A549 (cell line): ENCODE measurements at regions not wholly inside any gene's neighbourhood (a gene's known extent, or its start where the extent isn't known, plus 50 kb on each side); places are given as distances from the start of the nearest gene placed in this dataset.

Experiments
- ATAC-seq, 2 experiments: fragments of 200-7000 bp in 1 of 2; fragments of >200 bp in 1 of 2; cut with Nextera tagmentation in 1 of 2; cut with Tn5 transposase in 1 of 2; 3 replicates each; pipeline versions ENCODE4 v1.8.0 to v1.9.1; 2018 to 2020; ENCODE audit warnings: mild to moderate bottlenecking in 1 of 2, moderate library complexity in 1 of 2
- CTCF ChIA-PET: fragments of 300-600 bp; sonication (Branson Sonifier 250); formaldehyde crosslinking; extraction: SDS; loops from one replicate; lab custom pipeline; 2021; ENCODE audit warnings: antibody characterized with exemption, inconsistent platforms; lab: Yijun Ruan, JAX
- POLR2A ChIA-PET: fragments of 350-600 bp; formaldehyde crosslinking; extraction: SDS; loops from one replicate; lab custom pipeline; 2021; ENCODE audit warnings: antibody characterized with exemption, inconsistent platforms; lab: Yijun Ruan, JAX
- DNase-seq, 2 experiments: peaks; one replicate each; pipeline versions ENCODE4 v3.0.0 to v3.0.0-alpha.2; 2011 to 2016; ENCODE audit warnings: low read depth in 1 of 2, low spot score in 1 of 2
- FAIRE-seq: peaks from 2 replicates; lab custom pipeline; 2011; peaks lifted over from hg19 to GRCh38; lab: Jason Lieb, UNC
- H3K27ac ChIP-seq, 2 experiments: fragments of >200 bp; sonication (Bioruptor Twin); formaldehyde crosslinking; 3 replicates each; pipeline ENCODE4 v1.5.1; 2016 to 2017
- H3K4me1 ChIP-seq: fragments of >200 bp; sonication (Bioruptor Twin); formaldehyde crosslinking; 3 replicates; pipeline ENCODE4 v1.6.1; 2016
- H3K4me2 ChIP-seq: fragments of >200 bp; sonication (Bioruptor Twin); formaldehyde crosslinking; 3 replicates; pipeline ENCODE4 v1.6.1; 2016
- H3K4me3 ChIP-seq: fragments of >200 bp; sonication (Bioruptor Twin); formaldehyde crosslinking; 3 replicates; pipeline ENCODE4 v1.5.1; 2016
- H3K9me3 ChIP-seq: fragments of >200 bp; sonication (Bioruptor Twin); formaldehyde crosslinking; 3 replicates; pipeline ENCODE4 v1.6.1; 2016
- ATOH8 ChIP-seq: fragments of 250-450 bp; sonication (Bioruptor Pico); IDR thresholded peaks from 2 replicates; pipeline ENCODE4 v1.5.0; 2020; ENCODE audit warnings: low read depth, mild to moderate bottlenecking, moderate library complexity
- CBX2 ChIP-seq: fragments of 200-600 bp; sonication (generic); IDR thresholded peaks from 2 replicates; pipeline ENCODE4 v1.6.1; 2016; ENCODE audit warnings: low read depth, mild to moderate bottlenecking, borderline replicate concordance
- CHD2 ChIP-seq: fragments of 150-350 bp; IDR thresholded peaks from 2 replicates; pipeline ENCODE4 v1.6.1; 2014; ENCODE audit warnings: low read length; ENCODE audit not compliant: partially characterized antibody
- CTCF ChIP-seq: fragments of >200 bp; sonication (Bioruptor Twin); formaldehyde crosslinking; IDR thresholded peaks from 3 replicates; pipeline ENCODE4 v1.5.1; 2016
- EHF ChIP-seq: fragments of 250-450 bp; sonication (Bioruptor Pico); IDR thresholded peaks from 2 replicates; pipeline ENCODE4 v1.5.0; 2020; ENCODE audit warnings: mild to moderate bottlenecking
- EHMT2 ChIP-seq: fragments of 200-600 bp; sonication (generic); IDR thresholded peaks from 2 replicates; pipeline ENCODE4 v1.6.1; 2016; ENCODE audit warnings: antibody characterized with exemption, low read depth, mild to moderate bottlenecking, moderate library complexity
- FOSL2 ChIP-seq, 2 experiments: fragments of 450-650 bp in 1 of 2; fragments of >200 bp in 1 of 2; sonication (Bioruptor Twin) in 1 of 2; formaldehyde crosslinking; IDR thresholded peaks; 2 replicates each; pipeline versions ENCODE4 v1.5.0 to v1.6.1; 2016 to 2020; ENCODE audit warnings: mild to moderate bottlenecking in 1 of 2, moderate library complexity in 1 of 2
- FOXS1 ChIP-seq: fragments of 250-450 bp; sonication (Bioruptor Pico); IDR thresholded peaks from 2 replicates; pipeline ENCODE4 v1.5.0; 2020; ENCODE audit warnings: mild to moderate bottlenecking, moderate library complexity
- HDAC2 ChIP-seq: fragments of 200-600 bp; sonication (generic); IDR thresholded peaks from 2 replicates; pipeline ENCODE4 v1.6.1; 2016
- HOXA7 ChIP-seq: fragments of 250-450 bp; sonication (Bioruptor Pico); IDR thresholded peaks from 2 replicates; pipeline ENCODE4 v1.5.0; 2020; ENCODE audit warnings: mild to moderate bottlenecking, moderate library complexity
- HOXB5 ChIP-seq: fragments of 250-450 bp; sonication (Bioruptor Pico); IDR thresholded peaks from 2 replicates; pipeline ENCODE4 v1.5.0; 2020; ENCODE audit warnings: mild to moderate bottlenecking, moderate library complexity
- JUN ChIP-seq, 2 experiments: fragments of >200 bp; sonication (Bioruptor Twin); formaldehyde crosslinking; IDR thresholded peaks; 2 replicates in 1 of 2; 3 replicates in 1 of 2; pipeline ENCODE4 v1.6.1; 2016 to 2017
- KDM5A ChIP-seq: fragments of 200-600 bp; sonication (generic); IDR thresholded peaks from 2 replicates; pipeline ENCODE4 v1.6.1; 2016; ENCODE audit warnings: antibody characterized with exemption, mild to moderate bottlenecking
- MAX ChIP-seq: IDR thresholded peaks from 2 replicates; pipeline ENCODE4 v1.6.1; 2012
- MYC ChIP-seq: IDR thresholded peaks from 2 replicates; pipeline ENCODE4 v1.6.1; 2012; ENCODE audit warnings: mild to moderate bottlenecking, inconsistent platforms, low read length, improper control_type of control experiment, borderline replicate concordance
- NFE2L2 ChIP-seq: fragments of 150-350 bp; conservative IDR thresholded peaks from 2 replicates; pipeline ENCODE4 v1.6.1; 2014; ENCODE audit warnings: low read length
- NR3C1 ChIP-seq: fragments of >200 bp; sonication (Bioruptor Twin); formaldehyde crosslinking; IDR thresholded peaks from 3 replicates; pipeline ENCODE4 v1.6.1; 2017
- PHF8 ChIP-seq: fragments of 200-600 bp; sonication (generic); IDR thresholded peaks from 2 replicates; pipeline ENCODE4 v1.6.1; 2016; ENCODE audit warnings: low read depth, mild to moderate bottlenecking, antibody characterized with exemption, moderate library complexity, borderline replicate concordance
- POLR2AphosphoS2 ChIP-seq: conservative IDR thresholded peaks from 2 replicates; pipeline ENCODE4 v1.6.1; 2012; ENCODE audit warnings: low read length, improper control_type of control experiment, inconsistent platforms
- RCOR1 ChIP-seq: fragments of 150-350 bp; IDR thresholded peaks from 2 replicates; pipeline ENCODE4 v1.6.1; 2014; ENCODE audit warnings: antibody characterized with exemption, low read length, low read depth
- RNF2 ChIP-seq: fragments of 200-600 bp; sonication (generic); IDR thresholded peaks from 2 replicates; pipeline ENCODE4 v1.6.1; 2016; ENCODE audit warnings: low read depth, mild to moderate bottlenecking, antibody characterized with exemption, moderate library complexity, borderline replicate concordance
- TFCP2L1 ChIP-seq: fragments of 250-450 bp; sonication (Bioruptor Pico); IDR thresholded peaks from 2 replicates; pipeline ENCODE4 v1.5.0; 2021; ENCODE audit warnings: mild to moderate bottlenecking
- ZC3H11A ChIP-seq: fragments of 450-650 bp; IDR thresholded peaks from 2 replicates; pipeline ENCODE4 v1.6.1; 2014; ENCODE audit warnings: antibody characterized with exemption, mild to moderate bottlenecking
- WGBS: methylation state at CpG from one replicate; pipeline ENCODE4 v1.1.6; 2017; ENCODE audit errors: missing lambda C conversion rate; 5-methylcytosine and 5-hydroxymethylcytosine counted together

GRCh38 chr11:93067881-93068390 is 98.5 kb downstream of the MTNR1B start:
- no peak overlapping the region for H3K27ac ChIP-seq
- no peaks in the 10 kb centered on the region for H3K9me3 ChIP-seq
- no peak for FAIRE-seq
- no peak overlapping the region for H3K4me3 ChIP-seq
- CTCF ChIA-PET: interaction anchor here (0.9 kb wide), 1 partner anchor 44 kb away, joined by 3 read pairs; no protein-coding TSS in a partner anchor
- POLR2A ChIA-PET: no interaction called here
- DNase-seq: no peak
- no peak for TF ChIP-seq MYC
- TF ChIP-seq FOXS1 (CRISPR knock-in tag): no peak
- no peak for TF ChIP-seq RCOR1
- TF ChIP-seq KDM5A: no peak
- no peak for TF ChIP-seq NR3C1
- TF ChIP-seq EHMT2: no peak
- TF ChIP-seq NFE2L2: no peak
- TF ChIP-seq PHF8: no peak
- TF ChIP-seq ATOH8 (CRISPR knock-in tag): no peak
- H3K4me1 ChIP-seq: peaks cover 6% of the 10 kb centered on the region; the same call in 2 of the 3 replicates
- H3K4me2 ChIP-seq: no peak overlapping the region
- no peak for ATAC-seq

- H3K4me1 ChIP-seq: no peaks in the 10 kb centered on the region
- H3K4me3 ChIP-seq: no peak overlapping the region
- DNase-seq: no peak
- no peak for ATAC-seq
- WGBS: 84% methylated on average over 1 of the region's 1 CpG
- FAIRE-seq: no peak
- H3K27ac ChIP-seq: no peak overlapping the region
- TF ChIP-seq MAX (no peak), ZC3H11A (no peak), NFE2L2 (no peak), RNF2 (no peak)
- POLR2A ChIA-PET: no interaction called here
- CTCF ChIA-PET: no interaction called here
- H3K9me3 ChIP-seq: no peaks in the 10 kb centered on the region
- H3K4me2 ChIP-seq: no peak overlapping the region
These were observed 102.9 kb downstream of the MTNR1B start for GRCh38 chr11:93072229-93072914.

GRCh38 chr11:93073026-93073425 is 103.6 kb downstream of the MTNR1B start:
- ChIA-PET POLR2A (no interaction called here), CTCF (no interaction called here)
- no peak for TF ChIP-seq CTCF
- no peak for TF ChIP-seq EHF
- no peak for TF ChIP-seq CHD2
- no peak for TF ChIP-seq HOXB5 (CRISPR knock-in tag)
- no peak for TF ChIP-seq FOSL2 (IDR thresholded peaks at IDR 0.05)
- no peak for TF ChIP-seq FOSL2 (CRISPR knock-in tag; IDR thresholded peaks at IDR 0.05)
- TF ChIP-seq TFCP2L1 (CRISPR knock-in tag): no peak
- TF ChIP-seq POLR2AphosphoS2: no peak
- TF ChIP-seq HOXA7: no peak
- TF ChIP-seq JUN (IDR thresholded peaks at IDR 0.05): no peak
- TF ChIP-seq CBX2: no peak
- no peak for TF ChIP-seq HDAC2
- 90% methylated on average over 3 of the region's 3 CpGs for WGBS
- Histone ChIP-seq H3K4me1 (no peaks in the 10 kb centered on the region), H3K27ac (no peak overlapping the region), H3K4me3 (no peak overlapping the region), H3K4me2 (no peak overlapping the region), H3K9me3 (no peaks in the 10 kb centered on the region)
- DNase-seq (no peak), ATAC-seq (no peak), FAIRE-seq (no peak)
